ENCODE measurements at regions not wholly inside any gene's neighbourhood (a gene's known extent, or its start where the extent isn't known, plus 50 kb on each side); places are given as distances from the start of the nearest gene placed in this dataset.
A peak's percentile ranks its signal among the peaks of the same experiment; 100 is the strongest.

GRCh38 chr5:116658141-116658540 is 83.5 kb upstream of the SEMA6A start:
- DNase-seq, result no peak

- DNase-seq, result no peak
Measured at GRCh38 chr5:116655431-116655830, 80.8 kb upstream of the SEMA6A start.

GRCh38 chr5:116654925-116655324 is 80.3 kb upstream of the SEMA6A start:
- DNase-seq, result no peak

DNA sequence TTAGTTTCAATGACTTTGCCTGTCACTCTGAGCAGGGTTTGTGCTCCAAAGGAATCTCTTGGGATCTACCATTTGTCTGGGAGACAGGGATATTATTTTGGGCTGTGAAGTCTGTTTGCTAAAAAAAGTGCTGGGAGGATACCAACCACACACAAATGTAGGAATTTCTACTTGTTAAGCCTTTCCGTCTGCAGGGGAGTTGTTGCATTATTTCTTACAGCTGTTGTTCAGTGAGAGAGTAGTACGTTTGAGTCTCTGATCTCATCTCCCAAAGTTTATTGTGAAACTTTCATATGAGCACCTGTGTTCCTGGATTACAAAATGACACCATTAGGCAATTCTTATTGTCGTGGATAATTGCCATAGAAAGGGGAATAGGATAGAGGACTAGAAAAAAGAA is 78.3 kb upstream of the SEMA6A start:
- no peak for DNase-seq

GRCh38 chr5:116652196-116652729 is 77.6 kb upstream of the SEMA6A start:
- DNase-seq, result peak; percentile 80

GRCh38 chr5:116651653-116652052 is 77.0 kb upstream of the SEMA6A start:
- DNase-seq, result no peak

GRCh38 chr5:116650964-116651363 is 76.3 kb upstream of the SEMA6A start:
- DNase-seq, result no peak

DNA sequence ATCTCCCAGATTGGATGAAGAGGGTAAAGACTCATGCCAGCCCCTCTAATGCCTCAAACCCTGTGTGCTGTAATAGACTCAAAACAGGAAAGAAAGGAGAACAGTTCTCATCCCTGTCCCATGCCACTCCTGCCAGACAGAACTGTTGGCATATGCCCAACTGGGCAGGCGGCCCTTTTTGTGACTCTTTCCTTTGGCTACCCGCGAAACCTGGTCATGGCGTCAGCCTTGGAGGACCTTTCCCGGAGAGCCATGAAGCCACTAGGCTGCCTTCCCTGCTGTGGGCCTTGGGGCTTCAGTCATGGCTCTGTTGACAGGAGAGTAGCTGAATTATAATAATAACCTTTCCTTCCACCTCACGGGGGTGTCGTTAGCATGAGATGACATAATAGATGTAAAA is 75.9 kb upstream of the SEMA6A start:
- DNase-seq, result no peak

DNA sequence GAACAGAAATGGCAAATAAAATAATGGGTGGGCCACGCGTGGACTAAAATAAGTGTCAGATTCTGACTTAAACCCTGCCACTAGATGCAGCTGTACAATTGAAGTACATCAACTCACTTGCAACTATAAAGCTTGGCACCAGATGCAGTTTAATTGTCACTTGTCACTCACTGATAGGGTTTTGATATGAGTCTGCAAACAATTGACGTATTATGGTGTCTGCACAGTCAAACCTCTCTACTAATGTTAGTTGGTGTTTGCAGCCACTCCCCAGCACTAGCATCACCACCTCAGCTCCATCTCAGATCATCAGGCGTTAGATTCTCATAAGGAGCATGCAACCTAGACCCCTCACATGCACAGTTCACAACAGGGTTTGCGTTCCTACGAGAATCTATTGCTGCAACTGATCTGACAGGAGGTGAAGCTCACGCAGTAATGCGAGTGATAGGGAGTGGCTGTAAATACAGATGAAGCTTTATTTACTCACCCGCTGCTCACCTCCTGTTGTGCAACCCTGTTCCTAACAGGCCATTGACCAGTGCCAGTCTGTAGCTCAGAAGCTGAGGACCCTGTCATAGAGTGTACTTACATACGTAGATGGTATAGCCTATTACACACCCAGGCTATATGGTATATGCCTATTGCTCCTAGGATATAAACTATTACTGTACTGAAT is 72.1 kb upstream of the SEMA6A start:
- peak; percentile 63 for DNase-seq

DNA sequence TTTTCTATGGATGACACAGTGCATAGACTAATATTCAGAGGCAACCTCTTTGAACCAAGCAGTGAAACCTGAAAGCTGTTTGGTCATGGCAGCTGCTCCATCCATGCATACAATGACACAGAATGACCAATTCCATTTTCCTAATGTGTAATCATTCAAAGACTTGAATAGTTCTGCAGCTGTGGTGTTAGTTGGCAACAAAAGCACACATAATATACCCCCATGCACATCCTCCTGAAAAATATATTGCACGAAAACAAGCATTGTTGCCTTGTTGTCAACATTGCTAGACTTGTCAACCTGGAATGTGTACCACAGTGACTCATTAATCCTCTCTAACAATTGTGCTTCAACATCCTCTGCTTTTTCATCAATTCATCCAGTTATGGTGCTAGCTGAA is 71.0 kb upstream of the SEMA6A start:
- no peak for DNase-seq

DNA sequence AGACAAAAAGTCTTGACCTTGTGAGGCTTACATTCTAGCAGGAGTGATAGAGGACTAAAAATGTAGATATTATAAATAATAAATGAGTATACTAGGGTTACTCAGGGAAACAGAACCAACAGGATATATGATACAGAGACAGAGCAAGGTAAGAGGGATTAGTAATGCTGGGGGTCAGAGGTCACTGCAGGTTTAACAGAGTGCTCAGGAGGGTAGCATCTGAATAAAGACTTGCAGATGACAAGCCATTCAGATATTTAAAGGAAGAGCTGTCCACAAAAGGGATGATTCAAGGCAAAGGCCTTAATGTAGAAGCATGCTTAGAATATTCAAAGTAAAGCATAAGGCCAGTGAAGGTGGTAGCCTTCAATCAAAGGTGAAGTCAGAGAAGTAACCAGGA is 65.6 kb upstream of the SEMA6A start:
- DNase-seq, result no peak

DNA sequence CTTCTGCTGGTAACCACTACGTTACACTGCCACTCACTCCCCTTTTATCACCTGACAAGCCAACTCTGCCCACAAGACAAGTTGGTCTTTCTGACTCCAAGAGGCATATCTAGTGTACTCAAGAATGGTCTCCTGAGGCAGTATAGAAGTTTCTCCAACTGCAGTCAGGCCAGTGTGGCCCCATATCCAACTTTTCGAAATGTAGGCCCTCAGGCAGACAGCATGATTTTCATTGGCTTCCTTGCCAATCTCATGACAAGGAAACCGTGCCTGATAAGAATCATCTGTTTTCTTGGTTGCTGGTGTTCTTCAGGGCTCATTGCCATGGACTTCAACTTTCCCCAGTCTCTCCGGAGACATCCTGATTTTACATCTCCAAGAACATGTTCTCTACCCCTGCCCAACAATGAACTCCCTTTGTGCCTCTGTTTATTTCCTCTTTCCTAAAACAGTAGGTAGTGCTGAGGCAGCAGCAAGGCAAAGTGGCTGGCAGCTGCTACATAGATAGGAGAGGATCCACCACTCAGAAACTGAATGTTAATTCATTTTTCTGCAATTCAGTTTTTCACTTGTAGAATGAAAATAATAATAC is 62.6 kb upstream of the SEMA6A start:
- DNase-seq, result no peak

DNA sequence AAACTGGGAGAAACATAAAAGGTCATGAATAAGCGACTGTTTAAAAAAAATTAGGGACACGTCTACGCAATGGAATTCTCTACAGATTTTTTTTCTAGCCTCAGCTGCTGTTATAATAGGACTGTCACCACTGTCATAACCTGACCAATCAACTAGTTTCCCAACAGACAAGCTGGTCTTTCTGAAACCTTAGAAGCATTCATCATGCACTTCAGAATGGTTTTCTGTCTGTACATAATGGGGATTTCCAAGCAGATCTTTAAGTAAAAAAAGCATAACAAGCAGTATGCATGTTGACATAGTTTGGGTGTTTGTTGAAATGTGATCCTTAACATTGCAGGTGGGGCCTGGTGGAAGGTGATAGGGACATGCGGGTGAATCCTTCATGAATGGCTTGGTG is 58.3 kb upstream of the SEMA6A start:
- DNase-seq, result peak; percentile 63

DNA sequence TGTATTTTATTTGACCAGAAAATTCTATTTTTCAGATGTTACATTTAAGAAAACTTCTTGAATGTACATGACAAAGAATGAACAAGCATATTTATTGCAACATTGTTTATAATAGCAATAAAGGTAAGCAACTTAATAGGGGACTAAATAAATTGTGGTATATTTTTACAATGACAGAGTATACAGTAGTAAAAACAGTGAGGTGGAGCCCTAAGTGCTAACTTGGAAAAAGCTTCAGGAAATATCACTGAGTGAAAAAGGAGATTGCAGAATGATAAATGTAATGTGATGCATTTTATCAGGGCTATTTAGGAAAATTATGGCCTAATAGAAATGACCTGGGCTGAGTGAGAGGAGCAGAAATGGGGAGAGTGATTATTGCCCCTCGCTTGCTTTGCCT is 56.5 kb upstream of the SEMA6A start:
- DNase-seq, result no peak

DNA sequence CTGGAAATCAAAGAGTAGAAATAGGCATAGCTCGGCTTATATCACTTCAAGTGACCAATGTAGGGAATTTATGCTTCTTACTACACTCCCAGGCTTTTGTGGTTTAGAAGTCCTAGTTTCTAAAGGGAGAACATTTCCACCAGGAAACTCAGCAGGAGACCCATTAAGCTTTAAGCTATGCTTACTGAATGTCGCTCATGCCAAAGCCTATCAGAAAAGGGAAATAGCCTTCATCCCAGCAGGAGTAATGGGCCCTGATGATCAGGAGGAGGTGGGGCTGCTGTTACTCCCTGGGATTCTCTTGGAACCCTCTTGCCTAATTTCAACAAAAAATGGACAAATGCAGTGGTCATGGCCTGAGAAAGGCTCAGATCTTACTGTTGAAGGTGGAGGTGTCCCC is 54.5 kb upstream of the SEMA6A start:
- no peak for DNase-seq

- DNase-seq, result no peak
Measured at GRCh38 chr5:116626945-116627679, 52.5 kb upstream of the SEMA6A start.

DNA sequence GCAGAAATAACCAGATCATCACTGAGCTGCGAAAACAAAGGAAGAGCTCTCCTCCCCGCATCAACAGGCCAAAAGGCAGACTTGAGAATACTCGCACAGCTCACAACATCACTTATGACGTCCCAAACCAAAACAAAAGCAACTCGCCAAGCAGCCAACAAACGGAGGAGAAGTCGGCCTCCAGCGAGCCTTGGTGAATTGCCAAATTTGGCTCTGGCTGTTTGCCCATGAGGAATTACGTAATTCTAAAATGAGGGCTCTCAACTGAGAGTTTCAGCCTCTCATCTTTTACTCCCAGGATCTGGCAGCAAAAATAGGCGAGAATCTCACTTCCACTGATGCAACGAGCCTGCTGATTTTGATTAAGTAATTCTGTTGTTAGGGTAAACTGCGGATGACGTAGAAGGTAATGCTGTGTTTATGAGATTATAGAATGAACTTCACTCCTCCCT is 51.7 kb upstream of the SEMA6A start:
- peak; percentile 10 for DNase-seq

Measured in NCI-H748 treated with DMSO at 0.1 percent for 48 hours (cell line).